OCI-LY3 (cell line): ENCODE measurements at regions not wholly inside any gene's neighbourhood (a gene's known extent, or its start where the extent isn't known, plus 50 kb on each side); places are given as distances from the start of the nearest gene placed in this dataset.

Source experiments
- H2AFZ ChIP-seq: fragments of 200-600, 300-600 bp; shearing (Covaris generic); 2 replicates; pipeline ENCODE4 v1.6.0; 2014; ENCODE audit warnings: antibody characterized with exemption, low read depth, low read length
- H3K27ac ChIP-seq: fragments of 200-600, 300-600 bp; sonication (generic); 2 replicates; pipeline ENCODE4 v1.5.1; 2014; ENCODE audit warnings: mild to moderate bottlenecking, low read length, moderate library complexity, mixed read lengths
- H3K27me3 ChIP-seq: fragments of 200-600, 300-600 bp; sonication (generic); 2 replicates; pipeline ENCODE4 v1.6.1; 2014; ENCODE audit warnings: low read depth, low read length, mixed read lengths
- H3K36me3 ChIP-seq: fragments of 200-600, 300-600 bp; sonication (generic); replicated peaks from 2 replicates; pipeline ENCODE3; 2014; ENCODE audit warnings: low read depth, low read length, mixed read lengths
- H3K4me1 ChIP-seq: fragments of 300-600, 200-600 bp; sonication (generic); 2 replicates; pipeline ENCODE4 v1.6.1; 2014; ENCODE audit warnings: low read length, mixed read lengths
- H3K4me2 ChIP-seq: fragments of 200-600, 300-600 bp; sonication (generic); 2 replicates; pipeline ENCODE4 v1.6.1; 2014; ENCODE audit warnings: low read length, mixed read lengths
- H3K4me3 ChIP-seq: fragments of 300-600, 200-600 bp; sonication (generic); 2 replicates; pipeline ENCODE4 v1.5.1; 2014; ENCODE audit warnings: antibody characterized with exemption, mild to moderate bottlenecking, low read length, moderate library complexity
- H3K79me2 ChIP-seq: fragments of 300-600, 200-600 bp; shearing (Covaris generic); 2 replicates; pipeline ENCODE4 v1.6.1; 2014; ENCODE audit warnings: mild to moderate bottlenecking, low read length, mixed read lengths
- H3K9ac ChIP-seq: fragments of 300-600, 200-600 bp; shearing (Covaris generic); 2 replicates; pipeline ENCODE4 v1.6.0; 2014; ENCODE audit warnings: mild to moderate bottlenecking, low read length, moderate library complexity
- H3K9me3 ChIP-seq: fragments of 200-600, 300-600 bp; shearing (Covaris generic); 2 replicates; pipeline ENCODE4 v1.6.1; 2014; ENCODE audit warnings: low read length, mixed read lengths; ENCODE audit not compliant: insufficient read depth
- H4K20me1 ChIP-seq: fragments of 200-600, 300-600 bp; sonication (generic); 2 replicates; pipeline ENCODE4 v1.6.1; 2016; ENCODE audit warnings: low read length, mixed read lengths; ENCODE audit not compliant: insufficient read depth
- EZH2phosphoT487 ChIP-seq: fragments of 200-600 bp; shearing (Covaris generic); IDR thresholded peaks from 2 replicates; pipeline ENCODE4 v1.6.1; 2018; ENCODE audit warnings: antibody characterized with exemption, mixed run types, low read depth
- TF ChIP-seq, protein P1 (sequence below): fragments of 200-600, 300-600 bp; sonication (generic); IDR thresholded peaks from 2 replicates; pipeline ENCODE4 v1.5.1; 2014; ENCODE audit warnings: antibody characterized with exemption, low read length, low read depth

DNA sequence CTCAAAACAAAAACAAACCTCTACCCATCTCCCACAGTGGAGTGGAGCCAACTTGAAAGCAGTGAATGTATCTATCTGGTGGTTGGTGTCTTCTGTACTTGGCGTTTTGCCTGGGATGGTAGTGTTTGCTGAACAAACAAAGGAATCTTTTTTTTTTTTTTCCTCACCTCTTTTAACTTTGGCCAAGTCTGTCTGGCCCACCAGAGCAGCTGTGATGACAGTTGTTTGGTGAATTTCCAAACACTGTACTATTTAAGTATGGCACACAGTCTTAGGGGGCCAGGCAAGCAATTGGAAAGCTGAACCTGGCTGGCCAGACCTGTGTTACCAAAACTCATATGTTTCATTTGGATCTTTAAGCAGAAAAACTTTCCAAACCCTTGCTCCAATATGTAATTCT is 101.8 kb upstream of the CDH13 start:
- Histone ChIP-seq H3K27me3 (no peaks in the 10 kb centered on the region), H3K9me3 (no peaks in the 10 kb centered on the region), H3K36me3 (no peaks in the 10 kb centered on the region), H3K79me2 (no peaks in the 10 kb centered on the region), H3K9ac (no peak overlapping the region), H3K4me2 (no peak overlapping the region), H3K4me1 (no peaks in the 10 kb centered on the region), H2AFZ (no peak overlapping the region), H3K27ac (no peak overlapping the region), H4K20me1 (no peaks in the 10 kb centered on the region), H3K4me3 (no peak overlapping the region)
- TF ChIP-seq, protein P1, sequence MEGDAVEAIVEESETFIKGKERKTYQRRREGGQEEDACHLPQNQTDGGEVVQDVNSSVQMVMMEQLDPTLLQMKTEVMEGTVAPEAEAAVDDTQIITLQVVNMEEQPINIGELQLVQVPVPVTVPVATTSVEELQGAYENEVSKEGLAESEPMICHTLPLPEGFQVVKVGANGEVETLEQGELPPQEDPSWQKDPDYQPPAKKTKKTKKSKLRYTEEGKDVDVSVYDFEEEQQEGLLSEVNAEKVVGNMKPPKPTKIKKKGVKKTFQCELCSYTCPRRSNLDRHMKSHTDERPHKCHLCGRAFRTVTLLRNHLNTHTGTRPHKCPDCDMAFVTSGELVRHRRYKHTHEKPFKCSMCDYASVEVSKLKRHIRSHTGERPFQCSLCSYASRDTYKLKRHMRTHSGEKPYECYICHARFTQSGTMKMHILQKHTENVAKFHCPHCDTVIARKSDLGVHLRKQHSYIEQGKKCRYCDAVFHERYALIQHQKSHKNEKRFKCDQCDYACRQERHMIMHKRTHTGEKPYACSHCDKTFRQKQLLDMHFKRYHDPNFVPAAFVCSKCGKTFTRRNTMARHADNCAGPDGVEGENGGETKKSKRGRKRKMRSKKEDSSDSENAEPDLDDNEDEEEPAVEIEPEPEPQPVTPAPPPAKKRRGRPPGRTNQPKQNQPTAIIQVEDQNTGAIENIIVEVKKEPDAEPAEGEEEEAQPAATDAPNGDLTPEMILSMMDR = no peak

DNA sequence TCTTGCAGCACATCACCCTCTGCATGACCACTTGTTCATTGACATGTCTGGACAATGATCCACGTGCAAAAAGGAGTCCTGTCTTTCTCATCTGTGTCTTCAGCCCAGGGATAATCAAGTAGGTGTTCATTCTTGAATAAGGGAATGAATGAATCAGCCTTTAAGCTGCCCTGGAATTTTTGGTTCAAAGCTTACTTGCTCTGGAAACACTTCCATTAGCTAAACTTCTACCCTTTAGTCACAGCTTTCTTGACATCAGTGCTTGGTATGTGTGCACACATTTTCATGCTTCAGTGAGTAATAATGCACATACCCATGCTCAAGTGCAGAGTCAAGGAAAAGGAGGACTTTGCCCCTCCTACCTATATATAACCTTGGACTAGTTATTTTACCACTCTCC is 103.0 kb upstream of the CDH13 start:
- Histone ChIP-seq H3K27ac (no peak overlapping the region), H3K27me3 (no peaks in the 10 kb centered on the region), H3K79me2 (no peaks in the 10 kb centered on the region), H3K4me1 (no peaks in the 10 kb centered on the region), H3K9ac (no peak overlapping the region), H3K4me2 (no peak overlapping the region), H3K4me3 (no peak overlapping the region), H4K20me1 (no peaks in the 10 kb centered on the region), H3K36me3 (no peaks in the 10 kb centered on the region), H2AFZ (no peak overlapping the region), H3K9me3 (no peaks in the 10 kb centered on the region)
- TF ChIP-seq EZH2phosphoT487 = no peak
- TF ChIP-seq, protein P1 = no peak

DNA sequence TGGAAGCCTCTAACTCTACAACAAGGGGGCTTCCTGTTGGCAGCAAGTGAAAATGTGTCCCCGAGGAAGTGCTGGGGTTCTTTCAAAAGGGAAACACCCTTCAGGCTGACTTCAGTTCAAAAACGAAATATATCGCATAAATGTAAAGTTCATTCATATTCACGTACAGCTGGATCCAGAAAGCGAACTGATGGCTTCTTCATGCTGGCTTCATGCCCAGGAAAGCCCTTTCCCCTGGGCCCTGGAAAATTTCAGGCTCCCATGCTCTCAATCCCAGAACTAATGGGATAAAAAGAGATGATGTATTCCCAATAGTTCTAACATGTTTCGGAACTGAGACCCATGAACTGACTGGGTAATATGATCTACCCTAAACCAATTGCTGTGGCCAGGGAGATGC is 104.7 kb upstream of the CDH13 start:
- TF ChIP-seq, protein P1 = no peak
- no peak for TF ChIP-seq EZH2phosphoT487
- H3K27me3 ChIP-seq = no peaks in the 10 kb centered on the region

DNA sequence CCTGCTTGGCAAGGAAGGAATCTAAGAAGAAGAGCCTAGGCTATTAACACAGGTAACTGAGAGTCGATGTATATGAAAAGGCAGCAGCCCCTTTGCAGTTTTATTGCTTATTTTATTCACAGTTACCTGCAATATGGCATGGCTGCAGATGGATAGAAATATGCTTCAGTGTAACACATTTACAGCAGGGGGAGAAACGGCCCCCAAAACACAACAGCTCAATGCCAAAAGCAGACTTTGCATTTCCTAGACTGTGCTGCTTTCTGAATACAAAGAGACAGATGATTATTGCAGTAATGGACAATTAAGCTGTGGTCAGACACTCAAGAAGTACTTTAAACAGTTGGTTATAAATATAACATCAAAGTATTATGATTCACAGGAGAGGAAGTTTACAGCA is 108.0 kb upstream of the CDH13 start:
- no peak overlapping the region for H3K4me3 ChIP-seq
- no peaks in the 10 kb centered on the region for H3K79me2 ChIP-seq
- H3K27ac ChIP-seq = no peak overlapping the region
- H3K4me2 ChIP-seq = no peak overlapping the region
- H2AFZ ChIP-seq = no peak overlapping the region
- H3K36me3 ChIP-seq = no peaks in the 10 kb centered on the region
- H3K27me3 ChIP-seq = peaks cover 2% of the 10 kb centered on the region; the same call in 1 of the 2 replicates
- no peaks in the 10 kb centered on the region for H4K20me1 ChIP-seq
- TF ChIP-seq, protein P1 = no peak
- no peak for TF ChIP-seq EZH2phosphoT487
- H3K9me3 ChIP-seq = no peaks in the 10 kb centered on the region
- no peak overlapping the region for H3K9ac ChIP-seq
- no peaks in the 10 kb centered on the region for H3K4me1 ChIP-seq

More for the DNA sequence above, 104.7 kb upstream of the CDH13 start:
- no peak overlapping the region for H3K27ac ChIP-seq
- no peak overlapping the region for H3K9ac ChIP-seq
- H3K4me2 ChIP-seq = no peak overlapping the region
- H3K4me1 ChIP-seq = no peaks in the 10 kb centered on the region
- no peak overlapping the region for H2AFZ ChIP-seq
- H3K36me3 ChIP-seq = no peaks in the 10 kb centered on the region
- no peaks in the 10 kb centered on the region for H4K20me1 ChIP-seq
- no peaks in the 10 kb centered on the region for H3K79me2 ChIP-seq
- no peaks in the 10 kb centered on the region for H3K9me3 ChIP-seq
- no peak overlapping the region for H3K4me3 ChIP-seq
